ENCODE measurements at regions not wholly inside any gene's neighbourhood (a gene's known extent, or its start where the extent isn't known, plus 50 kb on each side); places are given as distances from the start of the nearest gene placed in this dataset.

- TF ChIP-seq CTCF (conservative IDR thresholded peaks at IDR 0.05; ENCODE audit: low read length) (no peak), EZH2phosphoT487 (IDR thresholded peaks at IDR 0.05; ENCODE audit: borderline replicate concordance) (no peak)
These were observed 390.1 kb downstream of the RND3 start for GRCh38 chr2:150097402-150097801.

Data from Loucy (cell line).